HCT116 (cell line): ENCODE measurements at regions not wholly inside any gene's neighbourhood (a gene's known extent, or its start where the extent isn't known, plus 50 kb on each side); places are given as distances from the start of the nearest gene placed in this dataset.

Experiments used
- ATAC-seq: fragments of 200-7000 bp; cut with Tn5 transposase; 2 replicates; pipeline ENCODE4 v1.9.1; 2020; ENCODE audit warnings: mild to moderate bottlenecking, moderate library complexity
- BruUV-seq: library from RNA; stranded (reverse); fragments of 400-500 nt; replicated peaks from 2 replicates; lab custom pipeline; 2021; lab: Mats Ljungman, UMichigan
- CTCF ChIA-PET: fragments of 300-600 bp; sonication (Branson Sonifier 250); formaldehyde crosslinking; loops from one replicate; lab custom pipeline; 2021; ENCODE audit warnings: antibody characterized with exemption; lab: Charles Lee
- POLR2A ChIA-PET: fragments of 300-600, 350-600 bp; sonication (Branson Sonifier 250); formaldehyde crosslinking; loops from one replicate; lab custom pipeline; 2021; ENCODE audit warnings: antibody characterized with exemption; lab: Charles Lee
- RAD21 ChIA-PET, 2 experiments: fragments of 300-600 bp; sonication (Branson Sonifier 250); formaldehyde crosslinking; loops; one replicate each; lab custom pipeline; 2023; ENCODE audit warnings: low total read pairs in 2 of 2; ENCODE audit not compliant: uncharacterized antibody in 2 of 2, unreplicated experiment in 2 of 2, low non-redundant PET in 1 of 2; lab: Charles Lee
- DNase-seq: peaks from one replicate; pipeline ENCODE4 v3.0.0-alpha.2; 2010; ENCODE audit warnings: low read depth, low spot score
- H2AFZ ChIP-seq: fragments of 200-600 bp; shearing (Covaris generic), sonication (generic); 2 replicates; pipeline ENCODE4 v1.6.1; 2017; ENCODE audit warnings: low read depth, mixed run types, mixed read lengths, antibody characterized with exemption, low read length; ENCODE audit not compliant: poor library complexity, severe bottlenecking
- H3K27ac ChIP-seq: 2 replicates; pipeline ENCODE4 v1.5.1; 2012; ENCODE audit warnings: low read depth, low read length
- H3K27me3 ChIP-seq: fragments of 200-600 bp; sonication (generic); 2 replicates; pipeline ENCODE4 v1.6.1; 2016; ENCODE audit warnings: mixed run types, low read length, mixed read lengths; ENCODE audit not compliant: insufficient read depth
- H3K36me3 ChIP-seq, 2 experiments: fragments of 200-500 bp in 1 of 2; fragments of 200-600 bp in 1 of 2; sonication (Bioruptor generic) in 1 of 2; sonication (generic) in 1 of 2; 2 replicates each; pipeline versions ENCODE4 v1.5.1 to v1.6.1; 2014 to 2016; ENCODE audit warnings: low read length in 2 of 2, inconsistent platforms in 1 of 2, mixed read lengths in 1 of 2, mixed run types in 1 of 2; ENCODE audit not compliant: insufficient read depth in 2 of 2, control insufficient read depth in 1 of 2
- H3K4me1 ChIP-seq, 2 experiments: fragments of 200-600 bp in 1 of 2; sonication (generic) in 1 of 2; 2 replicates each; pipeline versions ENCODE4 v1.5.1 to v1.6.1; 2012 to 2017; ENCODE audit warnings: low read length in 2 of 2, inconsistent platforms in 1 of 2, mild to moderate bottlenecking in 1 of 2, mixed read lengths in 1 of 2, mixed run types in 1 of 2, moderate library complexity in 1 of 2; ENCODE audit not compliant: insufficient read depth in 2 of 2, control insufficient read depth in 1 of 2
- H3K4me2 ChIP-seq: fragments of 200-600 bp; sonication (generic); 2 replicates; pipeline ENCODE4 v1.6.1; 2017; ENCODE audit warnings: mixed run types, low read length, mixed read lengths
- H3K4me3 ChIP-seq, 2 experiments: fragments of 200-600 bp in 1 of 2; sonication (generic) in 1 of 2; replicated peaks in 1 of 2; 2 replicates each; pipeline ENCODE4 v1.5.1; 2011 to 2016; ENCODE audit warnings: low read length in 2 of 2, control low read depth in 1 of 2, low read depth in 1 of 2, mild to moderate bottlenecking in 1 of 2, mixed read lengths in 1 of 2, mixed run types in 1 of 2
- H3K79me2 ChIP-seq: fragments of 200-600 bp; sonication (generic); 2 replicates; pipeline ENCODE4 v1.6.1; 2017; ENCODE audit warnings: mild to moderate bottlenecking, mixed run types, low read length, moderate library complexity, mixed read lengths; ENCODE audit not compliant: insufficient read depth
- H3K9ac ChIP-seq: fragments of 200-600 bp; sonication (generic); 2 replicates; pipeline ENCODE4 v1.6.1; 2016; ENCODE audit warnings: low read length, mixed read lengths
- H3K9me2 ChIP-seq: fragments of 200-600 bp; sonication (generic), shearing (Covaris generic); 2 replicates; pipeline ENCODE4 v1.6.1; 2017; ENCODE audit warnings: mixed run types, mild to moderate bottlenecking, moderate library complexity; ENCODE audit not compliant: insufficient read depth
- H3K9me3 ChIP-seq, 2 experiments: fragments of 200-500 bp in 1 of 2; fragments of 200-600 bp in 1 of 2; sonication (Bioruptor generic) in 1 of 2; sonication (generic) in 1 of 2; 2 replicates each; pipeline ENCODE4 v1.6.1; 2014 to 2017; ENCODE audit warnings: low read length in 2 of 2, mixed read lengths in 2 of 2, inconsistent platforms in 1 of 2, low read depth in 1 of 2, mild to moderate bottlenecking in 1 of 2, mixed run types in 1 of 2, moderate library complexity in 1 of 2; ENCODE audit not compliant: control insufficient read depth in 1 of 2, insufficient read depth in 1 of 2
- H4K20me1 ChIP-seq: fragments of 200-600 bp; sonication (generic), shearing (Covaris generic); 2 replicates; pipeline ENCODE4 v1.6.1; 2017; ENCODE audit warnings: mixed run types, mild to moderate bottlenecking, moderate library complexity; ENCODE audit not compliant: insufficient read depth
- CEBPB ChIP-seq: IDR thresholded peaks from 2 replicates; pipeline ENCODE4 v1.6.1; 2012; ENCODE audit warnings: low read depth
- CTCF ChIP-seq, 3 experiments: fragments of 200-600 bp in 1 of 3; sonication (generic) in 1 of 3; IDR thresholded peaks in 2 of 3; conservative IDR thresholded peaks in 1 of 3; 2 replicates each; pipeline ENCODE4 v1.5.1; 2012 to 2017; ENCODE audit warnings: low read depth in 2 of 3, low read length in 2 of 3, antibody characterized with exemption in 1 of 3, borderline replicate concordance in 1 of 3, control low read depth in 1 of 3, mild to moderate bottlenecking in 1 of 3, mixed read lengths in 1 of 3, mixed run types in 1 of 3, moderate library complexity in 1 of 3; ENCODE audit not compliant: insufficient read depth in 1 of 3
- EGR1 ChIP-seq: IDR thresholded peaks from 2 replicates; pipeline ENCODE4 v1.6.1; 2012; ENCODE audit warnings: low read depth
- EZH2 ChIP-seq: fragments of 200-600 bp; sonication (generic); IDR thresholded peaks from 2 replicates; pipeline ENCODE4 v1.6.1; 2017; ENCODE audit warnings: antibody characterized with exemption, mixed run types
- EZH2phosphoT487 ChIP-seq: fragments of 200-600 bp; IDR thresholded peaks from 2 replicates; pipeline ENCODE4 v1.6.1; 2018; ENCODE audit warnings: antibody characterized with exemption, borderline replicate concordance
- FOSL1 ChIP-seq: IDR thresholded peaks from 2 replicates; pipeline ENCODE4 v1.6.1; 2012; ENCODE audit warnings: low read depth
- JUND ChIP-seq: IDR thresholded peaks from 2 replicates; pipeline ENCODE4 v1.6.1; 2012
- MAX ChIP-seq: IDR thresholded peaks from 2 replicates; pipeline ENCODE4 v1.6.1; 2012
- POLR2A ChIP-seq: IDR thresholded peaks from 2 replicates; pipeline ENCODE4 v1.7.0; 2011; ENCODE audit warnings: borderline replicate concordance; ENCODE audit not compliant: insufficient read depth, insufficient read length; ENCODE audit errors: extremely low read depth
- POLR2AphosphoS5 ChIP-seq: IDR thresholded peaks from 2 replicates; pipeline ENCODE4 v1.6.1; 2011; ENCODE audit warnings: mild to moderate bottlenecking, low read depth, low read length, moderate library complexity
- REST ChIP-seq: IDR thresholded peaks from 2 replicates; pipeline ENCODE4 v1.6.1; 2012; ENCODE audit warnings: low read depth
- TCF7L2 ChIP-seq: IDR thresholded peaks from 2 replicates; pipeline ENCODE4 v1.7.0; 2011; ENCODE audit warnings: borderline replicate concordance, inconsistent platforms; ENCODE audit not compliant: insufficient read depth, insufficient read length; ENCODE audit errors: extremely low read depth
- intact Hi-C: fragments of 100-400 bp; cut with micrococcal nuclease; formaldehyde crosslinking; loops from 2 replicates; pipeline ENCODE4 v1.10.0; 2022

- ATAC-seq = no peak
- no peak for DNase-seq
- RAD21 ChIA-PET = no interaction called here
- H3K4me2 ChIP-seq = no peak overlapping the region
- H3K9me3 ChIP-seq = no peaks in the 10 kb centered on the region
- POLR2A ChIA-PET = no interaction called here
- CTCF ChIA-PET = no interaction called here
- H3K36me3 ChIP-seq = no peaks in the 10 kb centered on the region
- no peak overlapping the region for H3K4me3 ChIP-seq
- no peaks in the 10 kb centered on the region for H3K4me1 ChIP-seq
- no peak overlapping the region for H3K9ac ChIP-seq
- H2AFZ ChIP-seq = no peak overlapping the region
- BruUV-seq = no TSS peak
- peaks cover 38% of the 10 kb centered on the region for H3K27me3 ChIP-seq
- H3K9me2 ChIP-seq = no peaks in the 10 kb centered on the region
- H3K79me2 ChIP-seq = no peaks in the 10 kb centered on the region
- intact Hi-C loops = no loop called here
- H3K27ac ChIP-seq = no peak overlapping the region
- TF ChIP-seq EZH2phosphoT487 (no peak), FOSL1 (no peak), CTCF (IDR thresholded peaks at IDR 0.05 in 2 of 3, conservative IDR thresholded peaks at IDR 0.05 in 1 of 3; ENCODE audit: borderline replicate concordance in 1 of 3, insufficient read depth in 1 of 3, low read depth in 2 of 3, low read length in 2 of 3) (no peak), POLR2A (no peak), JUND (no peak), EZH2 (no peak), TCF7L2 (no peak), CEBPB (no peak), POLR2AphosphoS5 (no peak)
- no peaks in the 10 kb centered on the region for H4K20me1 ChIP-seq
These were observed 370.7 kb downstream of the MIAT start for GRCh38 chr22:27028093-27028492.

- Histone ChIP-seq H3K9me3 (no peaks in the 10 kb centered on the region), H2AFZ (no peak overlapping the region), H3K9ac (no peak overlapping the region), H3K36me3 (no peaks in the 10 kb centered on the region), H3K4me3 (no peak overlapping the region), H3K4me2 (no peak overlapping the region), H3K27ac (no peak overlapping the region), H3K27me3 (peaks cover 42% of the 10 kb centered on the region), H3K79me2 (no peaks in the 10 kb centered on the region), H4K20me1 (no peaks in the 10 kb centered on the region), H3K9me2 (no peaks in the 10 kb centered on the region), H3K4me1 (no peaks in the 10 kb centered on the region)
- RAD21 ChIA-PET = no interaction called here
- POLR2A ChIA-PET = no interaction called here
- intact Hi-C loops = no loop called here
- CTCF ChIA-PET = no interaction called here
- ATAC-seq (no peak), DNase-seq (no peak)
- no TSS peak for BruUV-seq
- TF ChIP-seq POLR2AphosphoS5 = no peak
- no peak for TF ChIP-seq EGR1
- TF ChIP-seq CTCF (IDR thresholded peaks at IDR 0.05 in 2 of 3, conservative IDR thresholded peaks at IDR 0.05 in 1 of 3; ENCODE audit: borderline replicate concordance in 1 of 3, insufficient read depth in 1 of 3, low read depth in 2 of 3, low read length in 2 of 3) = no peak
- no peak for TF ChIP-seq REST
- TF ChIP-seq EZH2 = no peak
- TF ChIP-seq MAX = no peak
These were observed 372.3 kb downstream of the MIAT start for GRCh38 chr22:27029584-27030130.
